ENCODE measurements at regions not wholly inside any gene's neighbourhood (a gene's known extent, or its start where the extent isn't known, plus 50 kb on each side); places are given as distances from the start of the nearest gene placed in this dataset.

DNA sequence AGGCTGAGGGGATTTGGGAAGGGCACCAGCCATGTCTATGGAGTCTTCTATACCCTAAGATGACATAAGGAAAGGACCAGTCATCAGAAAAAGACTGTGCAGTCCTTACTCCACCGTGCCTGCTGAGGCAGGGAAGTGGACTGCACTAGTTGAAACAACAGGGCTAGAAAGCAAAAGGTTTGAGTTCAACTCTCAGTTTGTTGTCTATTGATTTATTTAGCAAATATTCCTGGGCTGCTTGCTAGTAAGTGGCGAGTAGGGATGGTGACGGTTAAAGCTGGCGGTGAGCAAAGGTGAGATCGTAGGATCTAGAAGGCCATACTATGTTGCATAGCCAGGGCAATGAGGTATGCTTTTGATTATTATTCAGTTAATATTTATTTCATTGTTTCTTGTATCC lies 110.1 kb downstream of the SMIM20 start:
- TF ChIP-seq TCF12 (IDR thresholded peaks at IDR 0.05; ENCODE audit: low read depth) (no peak), YY1 (IDR thresholded peaks at IDR 0.05; ENCODE audit: low read depth) (no peak), EP300 (IDR thresholded peaks at IDR 0.05; ENCODE audit: borderline replicate concordance) (no peak), FOXM1 (IDR thresholded peaks at IDR 0.05; ENCODE audit: borderline replicate concordance, low read depth) (no peak), EGR1 (IDR thresholded peaks at IDR 0.05) (no peak), TAF1 (IDR thresholded peaks at IDR 0.05; ENCODE audit: low read depth) (no peak), CREB1 (IDR thresholded peaks at IDR 0.05; ENCODE audit: low read depth) (no peak), RAD21 (IDR thresholded peaks at IDR 0.05; ENCODE audit: low read depth) (no peak), TEAD4 (IDR thresholded peaks at IDR 0.05) (no peak), NFIC (IDR thresholded peaks at IDR 0.05) (no peak), CEBPB (IDR thresholded peaks at IDR 0.05) (no peak)
- TF ChIP-seq, protein P1, sequence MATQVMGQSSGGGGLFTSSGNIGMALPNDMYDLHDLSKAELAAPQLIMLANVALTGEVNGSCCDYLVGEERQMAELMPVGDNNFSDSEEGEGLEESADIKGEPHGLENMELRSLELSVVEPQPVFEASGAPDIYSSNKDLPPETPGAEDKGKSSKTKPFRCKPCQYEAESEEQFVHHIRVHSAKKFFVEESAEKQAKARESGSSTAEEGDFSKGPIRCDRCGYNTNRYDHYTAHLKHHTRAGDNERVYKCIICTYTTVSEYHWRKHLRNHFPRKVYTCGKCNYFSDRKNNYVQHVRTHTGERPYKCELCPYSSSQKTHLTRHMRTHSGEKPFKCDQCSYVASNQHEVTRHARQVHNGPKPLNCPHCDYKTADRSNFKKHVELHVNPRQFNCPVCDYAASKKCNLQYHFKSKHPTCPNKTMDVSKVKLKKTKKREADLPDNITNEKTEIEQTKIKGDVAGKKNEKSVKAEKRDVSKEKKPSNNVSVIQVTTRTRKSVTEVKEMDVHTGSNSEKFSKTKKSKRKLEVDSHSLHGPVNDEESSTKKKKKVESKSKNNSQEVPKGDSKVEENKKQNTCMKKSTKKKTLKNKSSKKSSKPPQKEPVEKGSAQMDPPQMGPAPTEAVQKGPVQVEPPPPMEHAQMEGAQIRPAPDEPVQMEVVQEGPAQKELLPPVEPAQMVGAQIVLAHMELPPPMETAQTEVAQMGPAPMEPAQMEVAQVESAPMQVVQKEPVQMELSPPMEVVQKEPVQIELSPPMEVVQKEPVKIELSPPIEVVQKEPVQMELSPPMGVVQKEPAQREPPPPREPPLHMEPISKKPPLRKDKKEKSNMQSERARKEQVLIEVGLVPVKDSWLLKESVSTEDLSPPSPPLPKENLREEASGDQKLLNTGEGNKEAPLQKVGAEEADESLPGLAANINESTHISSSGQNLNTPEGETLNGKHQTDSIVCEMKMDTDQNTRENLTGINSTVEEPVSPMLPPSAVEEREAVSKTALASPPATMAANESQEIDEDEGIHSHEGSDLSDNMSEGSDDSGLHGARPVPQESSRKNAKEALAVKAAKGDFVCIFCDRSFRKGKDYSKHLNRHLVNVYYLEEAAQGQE (IDR thresholded peaks at IDR 0.05; ENCODE audit: low read depth), result no peak
- TF ChIP-seq, protein P2, sequence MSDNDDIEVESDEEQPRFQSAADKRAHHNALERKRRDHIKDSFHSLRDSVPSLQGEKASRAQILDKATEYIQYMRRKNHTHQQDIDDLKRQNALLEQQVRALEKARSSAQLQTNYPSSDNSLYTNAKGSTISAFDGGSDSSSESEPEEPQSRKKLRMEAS (IDR thresholded peaks at IDR 0.05), result no peak
- TF ChIP-seq, protein P3, sequence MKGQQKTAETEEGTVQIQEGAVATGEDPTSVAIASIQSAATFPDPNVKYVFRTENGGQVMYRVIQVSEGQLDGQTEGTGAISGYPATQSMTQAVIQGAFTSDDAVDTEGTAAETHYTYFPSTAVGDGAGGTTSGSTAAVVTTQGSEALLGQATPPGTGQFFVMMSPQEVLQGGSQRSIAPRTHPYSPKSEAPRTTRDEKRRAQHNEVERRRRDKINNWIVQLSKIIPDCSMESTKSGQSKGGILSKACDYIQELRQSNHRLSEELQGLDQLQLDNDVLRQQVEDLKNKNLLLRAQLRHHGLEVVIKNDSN (IDR thresholded peaks at IDR 0.05), result no peak
